ENCODE measurements at regions not wholly inside any gene's neighbourhood (a gene's known extent, or its start where the extent isn't known, plus 50 kb on each side); places are given as distances from the start of the nearest gene placed in this dataset.

DNA sequence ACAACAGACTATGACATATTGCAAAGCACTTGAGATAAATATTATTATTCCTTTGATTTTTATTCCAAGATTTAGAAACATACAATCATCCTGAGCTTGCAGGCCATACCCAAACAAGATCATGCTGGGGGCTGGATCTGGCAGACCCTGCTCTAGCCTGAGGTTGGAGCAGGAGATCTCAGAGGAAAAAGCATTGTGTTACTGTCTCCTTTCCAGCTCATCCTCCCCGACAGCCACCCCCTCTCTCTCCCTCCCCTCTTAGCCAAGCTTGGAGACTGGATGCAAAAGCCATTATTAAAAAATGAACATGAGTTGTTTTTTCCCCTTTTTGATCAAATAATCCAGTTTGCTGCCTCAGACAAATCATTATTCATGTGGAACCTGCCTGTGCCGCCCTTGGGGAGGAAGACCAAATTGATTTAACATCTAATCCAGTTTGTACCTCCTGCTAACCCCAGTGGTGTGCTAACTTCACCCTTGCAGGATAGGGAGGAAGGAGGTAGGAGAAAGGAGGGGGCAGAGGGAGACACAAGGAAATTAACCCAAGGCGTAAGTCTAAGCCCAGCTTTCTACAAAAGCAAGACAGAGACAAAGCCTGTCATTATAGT, 565.8 kb upstream of the TBX3 start:
- POLR2A ChIA-PET = no interaction called here
- H3K36me3 Mint-ChIP-seq = no peaks in the 10 kb centered on the region
- no peaks in the 10 kb centered on the region for H3K4me1 Mint-ChIP-seq
- H3K9me3 Mint-ChIP-seq = peaks cover 0 to 15% (median 0%) of the 10 kb centered on the region in 9 donors
- no peak for ATAC-seq
- peaks cover 0 to 17% (median 2%) of the 10 kb centered on the region in 5 donors for H3K27me3 Mint-ChIP-seq
- H3K4me3 Mint-ChIP-seq = no peak overlapping the region
- H3K27ac Mint-ChIP-seq = no peak overlapping the region
- no peak for DNase-seq

DNA sequence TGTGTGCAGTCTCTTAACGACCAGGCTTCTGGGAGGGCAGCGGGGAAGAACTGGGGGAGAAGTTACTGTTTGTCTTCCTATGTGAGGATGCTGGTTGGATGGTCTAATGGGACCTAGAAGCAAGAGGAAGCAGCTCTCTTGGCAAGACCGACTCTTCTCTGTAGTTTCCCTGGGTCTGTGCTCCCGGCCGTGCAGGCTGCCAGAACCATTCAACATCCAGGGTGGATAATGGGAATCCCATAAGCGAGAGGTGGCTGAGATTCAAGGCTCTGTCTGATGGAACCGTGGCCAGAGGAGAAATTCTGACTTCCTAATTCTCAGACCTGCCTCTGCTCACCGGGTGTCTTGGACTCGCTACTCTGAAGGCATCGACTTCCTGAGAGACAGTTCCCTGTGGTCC, 561.0 kb upstream of the TBX3 start:
- H3K9me3 Mint-ChIP-seq = peaks cover 0 to 2% (median 0%) of the 10 kb centered on the region in 9 donors
- H3K4me1 Mint-ChIP-seq = no peaks in the 10 kb centered on the region
- H3K36me3 Mint-ChIP-seq = no peaks in the 10 kb centered on the region
- H3K4me3 Mint-ChIP-seq = no peak overlapping the region
- no peak for ATAC-seq
- peaks cover 0 to 14% (median 4%) of the 10 kb centered on the region in 5 donors for H3K27me3 Mint-ChIP-seq
- no peak for DNase-seq
- no peak overlapping the region for H3K27ac Mint-ChIP-seq
- POLR2A ChIA-PET = no interaction called here

DNA sequence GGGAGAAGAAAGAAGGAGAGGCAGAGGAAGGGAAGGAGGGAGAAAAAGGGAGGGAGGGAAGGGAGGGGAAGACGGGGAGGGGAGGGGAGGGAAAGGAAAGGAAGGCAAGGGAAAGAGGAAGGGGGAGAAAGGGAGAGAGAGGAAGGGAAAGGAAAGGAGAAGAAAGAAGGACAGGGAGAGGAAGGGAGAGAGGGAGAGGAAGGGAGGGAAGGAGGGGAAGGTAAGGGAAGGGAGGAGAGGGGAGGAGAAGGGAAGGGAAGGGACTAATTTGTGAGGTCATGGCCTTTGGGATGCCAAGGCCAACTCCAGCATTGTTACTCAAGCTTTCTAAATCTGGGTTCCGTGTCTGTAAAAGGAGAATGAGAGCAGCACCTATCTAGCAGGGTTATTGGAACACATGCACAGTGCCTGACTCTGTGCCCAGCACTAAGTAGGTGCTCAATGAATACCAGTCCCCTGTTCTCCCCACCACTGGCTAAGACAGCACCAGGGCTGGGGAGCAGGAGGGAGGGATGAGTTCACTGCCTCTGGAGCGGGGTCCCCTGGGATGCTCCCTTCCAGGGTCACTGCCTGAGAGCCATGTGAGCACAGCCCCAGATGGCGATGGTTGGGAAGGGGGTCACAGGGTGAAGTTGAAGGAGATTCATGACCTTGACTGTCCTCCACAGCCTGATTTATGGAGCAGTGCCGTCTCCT, 560.1 kb upstream of the TBX3 start:
- H3K4me1 Mint-ChIP-seq = no peaks in the 10 kb centered on the region
- H3K36me3 Mint-ChIP-seq = no peaks in the 10 kb centered on the region
- no peak for DNase-seq
- no peak for ATAC-seq
- POLR2A ChIA-PET = no interaction called here
- H3K27ac Mint-ChIP-seq = no peak overlapping the region
- H3K4me3 Mint-ChIP-seq = no peak overlapping the region
- H3K27me3 Mint-ChIP-seq = peaks cover 0 to 14% (median 4%) of the 10 kb centered on the region in 5 donors
- peaks cover 0 to 10% (median 0%) of the 10 kb centered on the region in 9 donors for H3K9me3 Mint-ChIP-seq

DNA sequence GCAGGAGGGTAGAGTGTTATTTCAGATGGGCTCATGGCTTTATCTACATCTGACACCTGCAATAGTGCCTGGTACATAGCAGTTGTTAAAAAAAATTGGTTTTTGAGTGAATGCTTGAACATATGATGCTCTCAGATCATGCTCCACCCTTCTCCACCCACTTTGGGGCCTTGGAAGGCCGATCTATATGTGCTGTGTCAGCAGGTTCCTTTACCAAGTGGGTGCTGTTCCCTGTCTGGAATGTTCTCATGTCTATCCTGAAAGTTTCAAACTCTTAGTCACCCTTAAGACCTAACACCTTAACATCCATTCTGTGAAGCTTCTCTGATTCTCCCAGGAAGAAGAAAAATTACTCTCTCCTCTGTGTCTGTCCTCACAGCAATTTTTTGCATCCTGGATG, 556.3 kb upstream of the TBX3 start:
- POLR2A ChIA-PET = no interaction called here
- Mint-ChIP-seq H3K27me3 (peaks cover 0 to 12% (median 4%) of the 10 kb centered on the region in 5 donors), H3K9me3 (peaks cover 0 to 26% (median 0%) of the 10 kb centered on the region in 9 donors), H3K4me1 (no peaks in the 10 kb centered on the region), H3K4me3 (no peak overlapping the region), H3K27ac (no peak overlapping the region), H3K36me3 (no peaks in the 10 kb centered on the region)
- DNase-seq = no peak
- ATAC-seq = no peak

DNA sequence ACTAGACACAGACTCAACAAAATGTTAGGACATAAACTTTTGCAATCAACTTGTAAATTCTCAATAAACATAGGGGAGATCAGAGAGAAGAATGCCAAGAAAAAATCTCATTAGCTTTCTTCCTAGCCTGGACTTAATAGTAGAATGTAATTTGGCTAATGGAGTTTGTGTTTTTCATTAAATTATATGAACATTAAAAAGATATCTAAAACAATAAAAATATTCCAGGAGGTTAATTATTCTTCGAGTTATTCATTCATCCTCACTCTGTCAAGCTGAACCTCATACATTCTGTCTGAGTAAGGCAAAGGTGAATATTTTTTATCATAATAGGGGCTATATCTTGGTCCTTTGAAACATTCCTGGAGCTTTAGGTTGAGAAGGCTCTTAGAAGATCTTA, 551.9 kb upstream of the TBX3 start:
- Mint-ChIP-seq H3K27me3 (peaks cover 0 to 6% (median 4%) of the 10 kb centered on the region in 5 donors), H3K27ac (no peak overlapping the region), H3K4me1 (no peaks in the 10 kb centered on the region), H3K9me3 (peaks cover 0 to 26% (median 0%) of the 10 kb centered on the region in 9 donors), H3K4me3 (no peak overlapping the region), H3K36me3 (no peaks in the 10 kb centered on the region)
- ATAC-seq (no peak), DNase-seq (no peak)
- POLR2A ChIA-PET = no interaction called here

DNA sequence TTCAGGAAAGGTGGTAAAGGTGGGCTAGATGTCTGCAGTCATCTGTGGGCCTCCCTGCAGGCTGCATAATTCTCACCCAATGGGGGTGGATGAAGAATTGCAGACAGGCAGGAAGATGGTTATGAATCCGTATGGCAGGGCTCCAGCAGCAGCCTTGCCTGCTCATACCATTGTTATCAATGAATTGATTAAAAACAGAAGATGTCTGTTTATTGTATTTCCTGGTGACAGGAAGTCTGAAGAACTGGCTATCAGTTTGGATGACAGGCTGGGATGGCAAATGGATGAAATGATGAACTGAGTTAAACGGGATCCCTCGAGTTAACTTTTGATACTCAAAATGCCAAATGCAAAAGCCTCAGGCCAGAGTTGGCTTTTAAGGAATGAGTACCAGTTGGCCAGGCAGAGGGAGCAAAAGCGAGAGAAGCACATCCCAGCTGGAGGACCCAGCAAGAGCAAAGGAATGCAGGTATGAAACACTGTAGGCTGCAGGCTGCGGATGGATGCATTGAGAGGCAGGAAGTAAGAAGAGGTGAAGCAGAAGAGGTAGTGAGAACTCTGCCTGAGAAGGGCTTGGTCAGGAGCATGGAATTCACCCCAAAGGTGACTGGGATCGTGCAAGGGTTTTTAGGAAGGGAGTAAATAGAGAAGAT, 550.0 kb upstream of the TBX3 start:
- DNase-seq (no peak), ATAC-seq (no peak)
- Mint-ChIP-seq H3K4me3 (no peak overlapping the region), H3K36me3 (no peaks in the 10 kb centered on the region), H3K27me3 (peaks cover 0 to 6% (median 4%) of the 10 kb centered on the region in 5 donors), H3K27ac (no peak overlapping the region), H3K4me1 (no peaks in the 10 kb centered on the region), H3K9me3 (peaks cover 0 to 15% (median 0%) of the 10 kb centered on the region in 9 donors)
- POLR2A ChIA-PET = no interaction called here

DNA sequence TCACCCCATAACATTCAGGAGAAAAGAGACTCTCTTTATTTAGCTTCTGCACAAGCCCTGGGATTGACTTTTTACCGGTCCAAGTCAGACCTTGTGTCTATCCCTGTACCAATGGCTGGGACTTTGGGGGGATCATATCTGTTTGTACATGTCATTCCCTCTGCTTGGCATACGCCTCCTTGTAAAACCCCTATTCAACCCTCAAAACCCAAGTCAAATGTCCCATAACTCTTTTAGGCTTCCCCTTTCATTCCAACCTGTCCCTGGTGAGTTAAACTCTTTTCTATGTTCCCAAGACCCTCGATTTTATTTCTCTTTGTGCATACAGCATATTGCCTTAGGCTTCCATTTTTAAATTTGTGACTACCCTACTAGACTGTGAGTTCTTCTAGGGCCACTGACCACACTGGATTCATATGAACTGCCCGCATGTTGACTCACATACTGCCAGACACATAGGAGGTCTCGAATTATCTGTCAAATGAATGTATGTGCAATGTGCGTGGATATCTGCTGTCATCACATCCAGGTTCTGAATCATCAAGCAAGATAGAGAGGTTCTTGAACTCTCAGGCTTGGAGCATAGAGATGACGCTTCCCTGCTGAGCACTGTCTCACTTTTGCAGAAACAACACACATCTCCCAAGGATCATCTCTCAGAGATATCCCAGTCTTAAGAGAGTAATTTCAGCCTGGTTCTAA, 548.6 kb upstream of the TBX3 start:
- H3K4me1 Mint-ChIP-seq = no peaks in the 10 kb centered on the region
- H3K4me3 Mint-ChIP-seq = no peak overlapping the region
- peaks cover 0 to 6% (median 4%) of the 10 kb centered on the region in 5 donors for H3K27me3 Mint-ChIP-seq
- H3K9me3 Mint-ChIP-seq = peaks cover 0 to 11% (median 0%) of the 10 kb centered on the region in 9 donors
- ATAC-seq (no peak), DNase-seq (no peak)
- H3K27ac Mint-ChIP-seq = no peak overlapping the region
- POLR2A ChIA-PET = no interaction called here
- H3K36me3 Mint-ChIP-seq = no peaks in the 10 kb centered on the region

DNA sequence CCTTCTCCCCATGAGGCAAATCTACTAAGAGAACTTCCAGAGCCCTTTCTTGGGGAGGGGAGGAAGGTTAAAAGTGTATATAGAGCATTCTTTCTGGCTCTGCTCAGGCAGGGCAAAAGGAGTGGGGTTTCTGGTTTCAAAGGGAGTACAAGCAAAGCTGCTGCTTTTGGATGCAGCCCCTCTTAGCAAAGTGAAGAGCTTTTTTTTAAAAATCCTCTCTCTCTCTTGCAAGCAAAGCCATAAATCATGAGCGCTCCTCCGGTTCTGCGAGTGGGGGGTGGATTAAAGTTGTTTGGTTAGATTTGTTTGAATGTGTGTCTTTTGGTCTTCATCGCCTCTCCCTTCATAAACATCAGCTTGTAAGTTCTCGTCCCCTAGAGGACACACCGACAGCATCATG, 546.6 kb upstream of the TBX3 start:
- Mint-ChIP-seq H3K4me3 (no peak overlapping the region), H3K27me3 (peaks cover 0 to 6% (median 4%) of the 10 kb centered on the region in 5 donors), H3K36me3 (no peaks in the 10 kb centered on the region), H3K9me3 (peaks cover 0 to 2% (median 0%) of the 10 kb centered on the region in 9 donors), H3K27ac (no peak overlapping the region), H3K4me1 (no peaks in the 10 kb centered on the region)
- POLR2A ChIA-PET = no interaction called here
- ATAC-seq = no peak
- DNase-seq = no peak

DNA sequence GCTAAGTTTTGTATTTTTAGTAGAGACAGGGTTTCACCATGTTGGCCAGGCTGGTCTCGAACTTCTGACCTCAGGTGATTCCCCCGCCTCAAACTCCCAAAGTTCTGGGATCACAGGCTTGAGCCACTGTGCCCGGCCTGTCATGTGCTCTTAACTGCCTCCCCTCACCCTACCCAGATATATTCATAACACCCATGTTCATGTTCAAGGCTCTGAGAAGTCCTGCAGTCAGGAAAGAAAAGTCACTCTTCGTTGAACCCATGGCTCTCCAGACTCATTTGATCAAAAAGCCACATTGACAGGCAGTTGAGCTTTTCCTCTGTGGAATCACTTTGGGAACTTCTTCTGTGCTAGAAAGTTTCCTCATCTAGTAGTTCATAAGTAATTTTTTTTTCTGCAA, 545.5 kb upstream of the TBX3 start:
- H3K4me1 Mint-ChIP-seq = no peaks in the 10 kb centered on the region
- H3K27me3 Mint-ChIP-seq = peaks cover 0 to 6% (median 4%) of the 10 kb centered on the region in 5 donors
- no peak for ATAC-seq
- DNase-seq = no peak
- H3K9me3 Mint-ChIP-seq = peaks cover 0 to 6% (median 0%) of the 10 kb centered on the region in 9 donors
- no peaks in the 10 kb centered on the region for H3K36me3 Mint-ChIP-seq
- no peak overlapping the region for H3K27ac Mint-ChIP-seq
- no peak overlapping the region for H3K4me3 Mint-ChIP-seq
- POLR2A ChIA-PET = no interaction called here

DNA sequence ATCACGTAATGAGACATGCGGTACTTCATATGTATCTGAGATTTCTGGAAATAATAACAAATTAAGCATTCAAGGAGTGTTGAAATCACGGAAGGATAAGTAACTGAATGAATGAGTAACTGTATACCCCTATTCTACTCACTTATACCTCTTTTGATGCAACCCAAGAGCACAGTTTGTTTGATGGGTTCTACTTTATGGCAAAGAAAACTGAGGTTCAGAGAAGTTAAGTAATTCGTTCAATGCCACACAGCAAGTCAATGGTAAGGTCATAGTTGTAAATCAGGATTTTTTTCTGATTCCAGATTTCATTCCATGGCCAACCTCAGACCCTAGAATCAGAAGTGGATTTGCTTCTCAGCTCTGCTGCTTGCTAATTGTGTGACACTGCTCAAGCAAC, 544.5 kb upstream of the TBX3 start:
- DNase-seq (no peak), ATAC-seq (no peak)
- POLR2A ChIA-PET = no interaction called here
- Mint-ChIP-seq H3K27ac (no peak overlapping the region), H3K4me1 (no peaks in the 10 kb centered on the region), H3K9me3 (peaks cover 0 to 6% (median 0%) of the 10 kb centered on the region in 9 donors), H3K36me3 (no peaks in the 10 kb centered on the region), H3K4me3 (no peak overlapping the region), H3K27me3 (no peaks in the 10 kb centered on the region)

DNA sequence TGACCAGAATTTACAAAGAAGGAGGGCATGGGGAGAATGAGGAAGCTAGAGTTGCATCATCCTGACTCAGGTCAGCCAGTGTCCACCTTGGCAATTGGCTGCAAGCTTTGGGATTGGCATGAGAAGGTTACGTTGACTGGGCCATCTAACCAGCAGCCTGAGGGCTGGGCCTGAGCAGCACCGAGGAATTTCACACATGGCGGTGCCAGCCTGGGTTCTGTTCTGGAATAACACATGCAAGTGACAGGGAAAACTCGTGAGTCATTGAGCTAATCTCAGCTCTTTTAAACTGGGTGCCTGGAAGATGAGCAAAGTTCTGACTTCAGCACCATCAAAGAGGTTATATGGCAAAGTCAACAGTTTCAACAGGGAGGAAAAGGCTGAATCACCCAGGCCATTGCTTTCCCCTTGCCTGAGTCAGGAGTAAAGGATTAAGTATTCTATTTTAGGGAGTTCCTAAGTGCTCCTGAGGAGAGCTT, 543.2 kb upstream of the TBX3 start:
- ATAC-seq = no peak
- POLR2A ChIA-PET = no interaction called here
- H3K4me1 Mint-ChIP-seq = no peaks in the 10 kb centered on the region
- H3K27me3 Mint-ChIP-seq = no peaks in the 10 kb centered on the region
- no peak overlapping the region for H3K4me3 Mint-ChIP-seq
- peaks cover 0 to 6% (median 0%) of the 10 kb centered on the region in 9 donors for H3K9me3 Mint-ChIP-seq
- no peak for DNase-seq
- H3K27ac Mint-ChIP-seq = no peak overlapping the region
- H3K36me3 Mint-ChIP-seq = no peaks in the 10 kb centered on the region

DNA sequence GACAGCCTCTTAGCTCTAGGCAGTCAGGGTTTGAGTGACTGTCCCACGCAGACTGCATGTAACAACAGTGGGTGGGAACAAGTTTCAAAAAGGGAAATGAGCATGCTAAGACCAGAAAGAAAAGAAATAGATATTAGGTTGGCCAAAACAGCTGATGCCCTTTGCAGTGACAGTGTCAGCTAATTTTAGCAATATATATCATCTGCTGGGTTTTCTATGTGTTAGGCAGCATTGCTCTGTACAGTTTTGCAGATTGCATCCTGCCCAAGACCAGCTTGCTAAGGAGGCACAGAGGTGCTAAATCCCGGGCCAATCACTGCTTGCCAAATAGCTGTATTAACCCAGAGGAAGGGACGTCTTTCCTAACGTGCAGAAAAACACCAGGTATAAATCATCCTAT, 541.9 kb upstream of the TBX3 start:
- POLR2A ChIA-PET = no interaction called here

DNA sequence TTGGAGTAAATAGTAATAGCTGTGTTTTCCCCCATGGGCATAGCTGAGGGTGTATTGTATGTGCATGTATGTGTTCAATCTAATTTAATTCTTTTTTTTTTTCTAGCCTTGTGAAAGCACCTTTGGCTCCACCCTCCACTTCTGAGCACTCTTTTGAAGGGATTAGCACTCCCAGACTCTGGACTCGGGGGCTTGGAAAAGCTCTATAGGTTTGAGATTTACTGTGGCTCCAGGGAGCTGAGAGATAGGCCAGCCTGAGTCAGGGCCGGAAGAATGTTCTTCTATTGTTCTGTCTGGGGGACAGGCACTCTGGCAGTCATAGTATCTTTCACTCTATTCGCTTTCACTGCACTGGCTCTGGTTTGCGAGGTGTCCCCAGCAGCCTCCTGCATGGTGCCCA, 540.0 kb upstream of the TBX3 start:
- Mint-ChIP-seq H3K36me3 (no peaks in the 10 kb centered on the region), H3K9me3 (peaks cover 0 to 15% (median 2%) of the 10 kb centered on the region in 9 donors), H3K27ac (no peak overlapping the region), H3K27me3 (peaks cover 0 to 3% (median 0%) of the 10 kb centered on the region in 5 donors), H3K4me1 (no peaks in the 10 kb centered on the region), H3K4me3 (no peak overlapping the region)
- POLR2A ChIA-PET = no interaction called here
- ATAC-seq = no peak
- DNase-seq = no peak

More for the DNA sequence above, 541.9 kb upstream of the TBX3 start:
- ATAC-seq = no peak
- Mint-ChIP-seq H3K9me3 (peaks cover 0 to 10% (median 2%) of the 10 kb centered on the region in 9 donors), H3K4me3 (no peak overlapping the region), H3K36me3 (no peaks in the 10 kb centered on the region), H3K4me1 (no peaks in the 10 kb centered on the region), H3K27me3 (no peaks in the 10 kb centered on the region), H3K27ac (no peak overlapping the region)
- no peak for DNase-seq
